OCI-LY3 (cell line): ENCODE measurements at regions not wholly inside any gene's neighbourhood (a gene's known extent, or its start where the extent isn't known, plus 50 kb on each side); places are given as distances from the start of the nearest gene placed in this dataset.

Source experiments
- H2AFZ ChIP-seq: fragments of 200-600, 300-600 bp; shearing (Covaris generic); 2 replicates; pipeline ENCODE4 v1.6.0; 2014; ENCODE audit warnings: antibody characterized with exemption, low read depth, low read length
- H3K27ac ChIP-seq: fragments of 200-600, 300-600 bp; sonication (generic); 2 replicates; pipeline ENCODE4 v1.5.1; 2014; ENCODE audit warnings: mild to moderate bottlenecking, low read length, moderate library complexity, mixed read lengths
- H3K27me3 ChIP-seq: fragments of 200-600, 300-600 bp; sonication (generic); 2 replicates; pipeline ENCODE4 v1.6.1; 2014; ENCODE audit warnings: low read depth, low read length, mixed read lengths
- H3K36me3 ChIP-seq: fragments of 200-600, 300-600 bp; sonication (generic); replicated peaks from 2 replicates; pipeline ENCODE3; 2014; ENCODE audit warnings: low read depth, low read length, mixed read lengths
- H3K4me1 ChIP-seq: fragments of 300-600, 200-600 bp; sonication (generic); 2 replicates; pipeline ENCODE4 v1.6.1; 2014; ENCODE audit warnings: low read length, mixed read lengths
- H3K4me2 ChIP-seq: fragments of 200-600, 300-600 bp; sonication (generic); 2 replicates; pipeline ENCODE4 v1.6.1; 2014; ENCODE audit warnings: low read length, mixed read lengths
- H3K4me3 ChIP-seq: fragments of 300-600, 200-600 bp; sonication (generic); 2 replicates; pipeline ENCODE4 v1.5.1; 2014; ENCODE audit warnings: antibody characterized with exemption, mild to moderate bottlenecking, low read length, moderate library complexity
- H3K79me2 ChIP-seq: fragments of 300-600, 200-600 bp; shearing (Covaris generic); 2 replicates; pipeline ENCODE4 v1.6.1; 2014; ENCODE audit warnings: mild to moderate bottlenecking, low read length, mixed read lengths
- H3K9ac ChIP-seq: fragments of 300-600, 200-600 bp; shearing (Covaris generic); 2 replicates; pipeline ENCODE4 v1.6.0; 2014; ENCODE audit warnings: mild to moderate bottlenecking, low read length, moderate library complexity
- H3K9me3 ChIP-seq: fragments of 200-600, 300-600 bp; shearing (Covaris generic); 2 replicates; pipeline ENCODE4 v1.6.1; 2014; ENCODE audit warnings: low read length, mixed read lengths; ENCODE audit not compliant: insufficient read depth
- H4K20me1 ChIP-seq: fragments of 200-600, 300-600 bp; sonication (generic); 2 replicates; pipeline ENCODE4 v1.6.1; 2016; ENCODE audit warnings: low read length, mixed read lengths; ENCODE audit not compliant: insufficient read depth
- CTCF ChIP-seq: fragments of 200-600, 300-600 bp; sonication (generic); IDR thresholded peaks from 2 replicates; pipeline ENCODE4 v1.5.1; 2014; ENCODE audit warnings: antibody characterized with exemption, low read length, low read depth
- EZH2phosphoT487 ChIP-seq: fragments of 200-600 bp; shearing (Covaris generic); IDR thresholded peaks from 2 replicates; pipeline ENCODE4 v1.6.1; 2018; ENCODE audit warnings: antibody characterized with exemption, mixed run types, low read depth

- no peaks in the 10 kb centered on the region for H4K20me1 ChIP-seq
- no peaks in the 10 kb centered on the region for H3K4me1 ChIP-seq
- H3K4me3 ChIP-seq, result no peak overlapping the region
- TF ChIP-seq EZH2phosphoT487, result no peak
- TF ChIP-seq CTCF, result no peak
- no peaks in the 10 kb centered on the region for H3K27me3 ChIP-seq
- no peaks in the 10 kb centered on the region for H3K9me3 ChIP-seq
- H2AFZ ChIP-seq, result no peak overlapping the region
- no peak overlapping the region for H3K4me2 ChIP-seq
- no peaks in the 10 kb centered on the region for H3K36me3 ChIP-seq
- H3K79me2 ChIP-seq, result no peaks in the 10 kb centered on the region
- no peak overlapping the region for H3K9ac ChIP-seq
- no peak overlapping the region for H3K27ac ChIP-seq
These were observed 97.2 kb downstream of the MAIP1 start for GRCh38 chr2:200052627-200053026.

- Histone ChIP-seq H3K79me2 (no peaks in the 10 kb centered on the region), H4K20me1 (no peaks in the 10 kb centered on the region), H3K36me3 (no peaks in the 10 kb centered on the region), H3K4me3 (no peak overlapping the region), H2AFZ (no peak overlapping the region), H3K9ac (no peak overlapping the region), H3K9me3 (no peaks in the 10 kb centered on the region), H3K4me1 (no peaks in the 10 kb centered on the region), H3K27me3 (no peaks in the 10 kb centered on the region), H3K4me2 (no peak overlapping the region), H3K27ac (no peak overlapping the region)
- no peak for TF ChIP-seq CTCF
- no peak for TF ChIP-seq EZH2phosphoT487
These were observed 99.5 kb downstream of the MAIP1 start for GRCh38 chr2:200054681-200055468.

GRCh38 chr2:200056105-200056504 lies 100.7 kb downstream of the MAIP1 start:
- no peaks in the 10 kb centered on the region for H3K9me3 ChIP-seq
- no peaks in the 10 kb centered on the region for H3K79me2 ChIP-seq
- H3K4me1 ChIP-seq, result no peaks in the 10 kb centered on the region
- no peak overlapping the region for H3K27ac ChIP-seq
- H3K27me3 ChIP-seq, result no peaks in the 10 kb centered on the region
- H3K4me3 ChIP-seq, result no peak overlapping the region
- no peaks in the 10 kb centered on the region for H4K20me1 ChIP-seq
- TF ChIP-seq CTCF (no peak), EZH2phosphoT487 (no peak)
- no peak overlapping the region for H3K4me2 ChIP-seq
- no peak overlapping the region for H2AFZ ChIP-seq
- no peak overlapping the region for H3K9ac ChIP-seq
- no peaks in the 10 kb centered on the region for H3K36me3 ChIP-seq

GRCh38 chr2:200063155-200063554 lies 107.8 kb downstream of the MAIP1 start:
- H3K36me3 ChIP-seq, result no peaks in the 10 kb centered on the region
- H3K9ac ChIP-seq, result no peak overlapping the region
- no peak overlapping the region for H3K4me2 ChIP-seq
- no peaks in the 10 kb centered on the region for H3K79me2 ChIP-seq
- H3K27ac ChIP-seq, result no peak overlapping the region
- H3K27me3 ChIP-seq, result no peaks in the 10 kb centered on the region
- TF ChIP-seq CTCF (no peak), EZH2phosphoT487 (no peak)
- H4K20me1 ChIP-seq, result no peaks in the 10 kb centered on the region
- no peak overlapping the region for H3K4me3 ChIP-seq
- no peaks in the 10 kb centered on the region for H3K9me3 ChIP-seq
- no peak overlapping the region for H2AFZ ChIP-seq
- no peaks in the 10 kb centered on the region for H3K4me1 ChIP-seq
